ENCODE measurements at regions not wholly inside any gene's neighbourhood (a gene's known extent, or its start where the extent isn't known, plus 50 kb on each side); places are given as distances from the start of the nearest gene placed in this dataset.

- H3K4me1 Mint-ChIP-seq, result peaks cover 4 to 6% of the 10 kb centered on the region in 2 experiments
- Histone ChIP-seq H3K23me2 (ENCODE audit: insufficient read length, low read depth, low read length, poor library complexity, severe bottlenecking) (no peaks in the 10 kb centered on the region), H3K79me2 (ENCODE audit: insufficient read depth, low read length) (no peaks in the 10 kb centered on the region), H3K79me1 (ENCODE audit: insufficient read depth, low read depth, low read length, poor library complexity, severe bottlenecking) (no peaks in the 10 kb centered on the region), H3K23ac (ENCODE audit: insufficient read length, low read depth, low read length) (no peak overlapping the region), H3K18ac (ENCODE audit: insufficient read length, low read depth, low read length) (no peak overlapping the region), H4K8ac (replicated peaks; ENCODE audit: insufficient read length, low read depth, low read length) (no peak overlapping the region), H4K91ac (ENCODE audit: insufficient read length, low read depth, low read length) (no peak overlapping the region), H4K20me1 (ENCODE audit: control insufficient read depth, insufficient read depth, insufficient read length) (no peaks in the 10 kb centered on the region), H3T11ph (ENCODE audit: low read length) (no peak overlapping the region), H4K5ac (ENCODE audit: insufficient read length, low read depth, low read length) (no peak overlapping the region), H2BK5ac (ENCODE audit: insufficient read length, low read length) (no peak overlapping the region), H3K4me1 (ENCODE audit: insufficient read depth, low read length) (no peaks in the 10 kb centered on the region), H3K4me2 (ENCODE audit: insufficient read depth, insufficient read length, low read length) (no peak overlapping the region), H3K56ac (ENCODE audit: insufficient read length, low read depth, low read length) (no peak overlapping the region), H3K9me3 (ENCODE audit: control insufficient read depth, low read depth, low read length) (no peaks in the 10 kb centered on the region), H3K27me3 (ENCODE audit: insufficient read depth, low read length) (no peaks in the 10 kb centered on the region), H2AFZ (ENCODE audit: low read length) (no peak overlapping the region), H2BK12ac (ENCODE audit: insufficient read length, low read depth, low read length) (no peak overlapping the region), H3K14ac (ENCODE audit: insufficient read depth, low read length) (no peak overlapping the region), H3K27ac (ENCODE audit: insufficient read length, low read depth, low read length) (no peak overlapping the region), H2BK15ac (ENCODE audit: low read depth, low read length) (no peak overlapping the region), H2BK120ac (ENCODE audit: low read depth, low read length, poor library complexity, severe bottlenecking) (no peak overlapping the region), H2BK20ac (ENCODE audit: low read depth, low read length, poor library complexity, severe bottlenecking) (no peak overlapping the region), H3K9ac (ENCODE audit: extremely low read depth, insufficient read length, low read length) (no peak overlapping the region), H2AK5ac (ENCODE audit: insufficient read length, low read length) (no peak overlapping the region), H3K4ac (ENCODE audit: low read depth, low read length) (no peak overlapping the region)
- H3K9me3 Mint-ChIP-seq, result no peaks in the 10 kb centered on the region
- H3K4me3 Mint-ChIP-seq, result no peak overlapping the region
- no peaks in the 10 kb centered on the region for H3K36me3 Mint-ChIP-seq (ENCODE audit: insufficient read depth in 1 of 3, low read depth in 3 of 3)
- DNase-seq, result no peak
- no peak overlapping the region for H3K27ac Mint-ChIP-seq
- TF ChIP-seq CTCF (conservative IDR thresholded peaks at IDR 0.05), result no peak
- H3K27me3 Mint-ChIP-seq (ENCODE audit: low read depth), result peaks cover 16% of the 10 kb centered on the region
- no CpG with 5 or more reads among the region's 2 CpGs for WGBS (ENCODE audit: extremely low coverage, insufficient read length, low lambda C conversion rate)
These were observed 77.8 kb upstream of the CCN6 start for GRCh38 chr6:111976139-111976538.

Data from H9 (cell line).